ENCODE measurements at regions not wholly inside any gene's neighbourhood (a gene's known extent, or its start where the extent isn't known, plus 50 kb on each side); places are given as distances from the start of the nearest gene placed in this dataset.
A peak's percentile ranks its signal among the peaks of the same experiment; 100 is the strongest.

GRCh38 chr3:43902415-43902814, 211.7 kb downstream of the ABHD5 start:
- DNase-seq: peak; percentile 11

- DNase-seq: no peak
These were observed 214.4 kb downstream of the ABHD5 start for GRCh38 chr3:43905157-43905556.

GRCh38 chr3:43906849-43907507, 216.2 kb downstream of the ABHD5 start:
- DNase-seq: no peak

- DNase-seq: no peak
These were observed 216.7 kb downstream of the ABHD5 start for GRCh38 chr3:43907508-43907858.

GRCh38 chr3:43908456-43908855, 217.7 kb downstream of the ABHD5 start:
- DNase-seq: no peak

GRCh38 chr3:43909149-43909548, 218.4 kb downstream of the ABHD5 start:
- DNase-seq: no peak

- no peak for DNase-seq
These were observed 220.0 kb downstream of the ABHD5 start for GRCh38 chr3:43910750-43911149.

- DNase-seq: no peak
These were observed 222.6 kb downstream of the ABHD5 start for GRCh38 chr3:43913036-43913948.

- no peak for DNase-seq
These were observed 223.5 kb downstream of the ABHD5 start for GRCh38 chr3:43914269-43914668.

GRCh38 chr3:43915546-43915945, 224.8 kb downstream of the ABHD5 start:
- no peak for DNase-seq

GRCh38 chr3:43917361-43917760, 226.6 kb downstream of the ABHD5 start:
- no peak for DNase-seq

- peak; percentile 8 for DNase-seq
These were observed 228.3 kb downstream of the ABHD5 start for GRCh38 chr3:43919029-43919428.

- peak; percentile 65 for DNase-seq
These were observed 230.4 kb downstream of the ABHD5 start for GRCh38 chr3:43921056-43921648.

- no peak for DNase-seq
These were observed 231.6 kb downstream of the ABHD5 start for GRCh38 chr3:43922374-43922773.

GRCh38 chr3:43923104-43923882, 232.6 kb downstream of the ABHD5 start:
- DNase-seq: no peak

GRCh38 chr3:43926055-43926454, 235.3 kb downstream of the ABHD5 start:
- DNase-seq: no peak

GRCh38 chr3:43932921-43933320, 242.2 kb downstream of the ABHD5 start:
- peak; percentile 57 for DNase-seq

- no peak for DNase-seq
These were observed 257.3 kb downstream of the ABHD5 start for GRCh38 chr3:43948013-43948412.

- no peak for DNase-seq
These were observed 258.9 kb downstream of the ABHD5 start for GRCh38 chr3:43949594-43949993.

- no peak for DNase-seq
These were observed 260.0 kb downstream of the ABHD5 start for GRCh38 chr3:43950775-43951174.

GRCh38 chr3:43951813-43952212, 261.1 kb downstream of the ABHD5 start:
- DNase-seq: no peak

- DNase-seq: no peak
These were observed 262.6 kb downstream of the ABHD5 start for GRCh38 chr3:43953380-43953779.

Data from fibroblast of skin of scalp (primary cell).